ENCODE measurements at regions not wholly inside any gene's neighbourhood (a gene's known extent, or its start where the extent isn't known, plus 50 kb on each side); places are given as distances from the start of the nearest gene placed in this dataset.

- WGBS (ENCODE audit: low lambda C conversion rate): 8% methylated on average over 2 of the region's 2 CpGs
- no peak for FAIRE-seq
- no TSS peak for BruUV-seq (replicated peaks)
Measured at GRCh38 chr6:84516154-84516553, 248.2 kb downstream of the TBX18 start.

More at GRCh38 chr6:84516154-84516553, 248.2 kb downstream of the TBX18 start:
- intact Hi-C loops (cut with micrococcal nuclease; ENCODE audit: unreplicated experiment): no loop called here
- Histone ChIP-seq H3K4me3 (replicated peaks in 1 of 3; ENCODE audit: insufficient read depth in 1 of 3, low read depth in 2 of 3, low read length in 3 of 3) (no peak overlapping the region), H3K27ac (ENCODE audit: extremely low read length, insufficient read depth, low read length) (no peak overlapping the region), H3K79me2 (ENCODE audit: insufficient read depth, low read length) (no peaks in the 10 kb centered on the region), H3K9me3 (ENCODE audit: low read length) (no peaks in the 10 kb centered on the region), H3K4me2 (ENCODE audit: low read depth, low read length) (no peak overlapping the region), H3K9ac (ENCODE audit: insufficient read depth, low read depth, low read length) (no peak overlapping the region), H4K20me1 (ENCODE audit: insufficient read depth, low read length) (no peaks in the 10 kb centered on the region), H2AFZ (ENCODE audit: low read length) (no peak overlapping the region), H3K4me1 (ENCODE audit: insufficient read depth, low read length) (no peaks in the 10 kb centered on the region), H3K27me3 (ENCODE audit: control insufficient read depth in 1 of 2, insufficient read depth in 2 of 2, low read length in 2 of 2) (no peaks in the 10 kb centered on the region), H3K36me3 (replicated peaks in 1 of 2; ENCODE audit: control insufficient read depth in 1 of 2, insufficient read depth in 2 of 2, low read length in 2 of 2) (no peaks in the 10 kb centered on the region)
- ChIA-PET POLR2A (no interaction called here), CTCF (ENCODE audit: low intra/inter-chr PET ratio, low total read pairs) (no interaction called here)
- TF ChIP-seq ZNF33A (CRISPR knock-in tag; IDR thresholded peaks at IDR 0.05; ENCODE audit: borderline replicate concordance) (no peak), ZMAT5 (CRISPR knock-in tag; IDR thresholded peaks at IDR 0.05; ENCODE audit: borderline replicate concordance, low read depth) (no peak), ZNF816 (CRISPR knock-in tag; IDR thresholded peaks at IDR 0.05; ENCODE audit: borderline replicate concordance) (no peak), SNAPC2 (CRISPR knock-in tag; IDR thresholded peaks at IDR 0.05) (no peak), POLR2G (IDR thresholded peaks at IDR 0.05; ENCODE audit: low read depth, low read length) (no peak), ZSCAN30 (CRISPR knock-in tag; IDR thresholded peaks at IDR 0.05) (no peak)
- TF ChIP-seq, protein P1, sequence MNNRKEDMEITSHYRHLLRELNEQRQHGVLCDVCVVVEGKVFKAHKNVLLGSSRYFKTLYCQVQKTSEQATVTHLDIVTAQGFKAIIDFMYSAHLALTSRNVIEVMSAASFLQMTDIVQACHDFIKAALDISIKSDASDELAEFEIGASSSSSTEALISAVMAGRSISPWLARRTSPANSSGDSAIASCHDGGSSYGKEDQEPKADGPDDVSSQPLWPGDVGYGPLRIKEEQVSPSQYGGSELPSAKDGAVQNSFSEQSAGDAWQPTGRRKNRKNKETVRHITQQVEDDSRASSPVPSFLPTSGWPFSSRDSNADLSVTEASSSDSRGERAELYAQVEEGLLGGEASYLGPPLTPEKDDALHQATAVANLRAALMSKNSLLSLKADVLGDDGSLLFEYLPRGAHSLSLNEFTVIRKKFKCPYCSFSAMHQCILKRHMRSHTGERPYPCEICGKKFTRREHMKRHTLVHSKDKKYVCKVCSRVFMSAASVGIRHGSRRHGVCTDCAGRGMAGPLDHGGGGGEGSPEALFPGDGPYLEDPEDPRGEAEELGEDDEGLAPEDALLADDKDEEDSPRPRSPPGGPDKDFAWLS (CRISPR knock-in tag; IDR thresholded peaks at IDR 0.05; ENCODE audit: borderline replicate concordance): no peak
- TF ChIP-seq, protein P2, sequence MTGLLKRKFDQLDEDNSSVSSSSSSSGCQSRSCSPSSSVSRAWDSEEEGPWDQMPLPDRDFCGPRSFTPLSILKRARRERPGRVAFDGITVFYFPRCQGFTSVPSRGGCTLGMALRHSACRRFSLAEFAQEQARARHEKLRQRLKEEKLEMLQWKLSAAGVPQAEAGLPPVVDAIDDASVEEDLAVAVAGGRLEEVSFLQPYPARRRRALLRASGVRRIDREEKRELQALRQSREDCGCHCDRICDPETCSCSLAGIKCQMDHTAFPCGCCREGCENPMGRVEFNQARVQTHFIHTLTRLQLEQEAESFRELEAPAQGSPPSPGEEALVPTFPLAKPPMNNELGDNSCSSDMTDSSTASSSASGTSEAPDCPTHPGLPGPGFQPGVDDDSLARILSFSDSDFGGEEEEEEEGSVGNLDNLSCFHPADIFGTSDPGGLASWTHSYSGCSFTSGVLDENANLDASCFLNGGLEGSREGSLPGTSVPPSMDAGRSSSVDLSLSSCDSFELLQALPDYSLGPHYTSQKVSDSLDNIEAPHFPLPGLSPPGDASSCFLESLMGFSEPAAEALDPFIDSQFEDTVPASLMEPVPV (CRISPR knock-in tag; IDR thresholded peaks at IDR 0.05): no peak
- TF ChIP-seq, protein P3, sequence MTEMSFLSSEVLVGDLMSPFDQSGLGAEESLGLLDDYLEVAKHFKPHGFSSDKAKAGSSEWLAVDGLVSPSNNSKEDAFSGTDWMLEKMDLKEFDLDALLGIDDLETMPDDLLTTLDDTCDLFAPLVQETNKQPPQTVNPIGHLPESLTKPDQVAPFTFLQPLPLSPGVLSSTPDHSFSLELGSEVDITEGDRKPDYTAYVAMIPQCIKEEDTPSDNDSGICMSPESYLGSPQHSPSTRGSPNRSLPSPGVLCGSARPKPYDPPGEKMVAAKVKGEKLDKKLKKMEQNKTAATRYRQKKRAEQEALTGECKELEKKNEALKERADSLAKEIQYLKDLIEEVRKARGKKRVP (CRISPR knock-in tag; IDR thresholded peaks at IDR 0.05): no peak
- ATAC-seq (no peak), DNase-seq (ENCODE audit: low spot score) (no peak)
- in situ Hi-C loops (cut with HindIII; ENCODE audit: extremely low pct_ligation_motif_present, low pct_unique_long_range_greater_than_20kb): no loop called here
